GM23338 (cell line): ENCODE measurements at regions not wholly inside any gene's neighbourhood (a gene's known extent, or its start where the extent isn't known, plus 50 kb on each side); places are given as distances from the start of the nearest gene placed in this dataset.

Experiments used
- ATAC-seq: fragments of 200-7000 bp; cut with Tn5 transposase; 3 replicates; pipeline ENCODE4 v1.9.1; 2020
- DNase-seq: peaks from one replicate; pipeline ENCODE4 v3.0.0-alpha.2; 2015; ENCODE audit warnings: low spot score
- H2AFZ ChIP-seq: fragments of 200-600 bp; sonication (generic); 2 replicates; pipeline ENCODE4 v1.8.0; 2016; ENCODE audit warnings: antibody characterized with exemption, mild to moderate bottlenecking, moderate library complexity
- H3F3A ChIP-seq: fragments of 200-600 bp; sonication (generic); replicated peaks from 2 replicates; pipeline ENCODE4 v1.8.0; 2017; ENCODE audit warnings: antibody characterized with exemption, mixed run types, low read depth
- H3K27ac ChIP-seq: fragments of 200-600 bp; sonication (generic); 2 replicates; pipeline ENCODE4 v1.6.1; 2016; ENCODE audit warnings: low read depth
- H3K27me3 ChIP-seq: fragments of 200-600 bp; sonication (generic); 2 replicates; pipeline ENCODE4 v1.8.0; 2016; ENCODE audit warnings: mild to moderate bottlenecking, mixed run types, moderate library complexity; ENCODE audit not compliant: insufficient read depth
- H3K36me3 ChIP-seq: fragments of 200-600 bp; sonication (generic); 2 replicates; pipeline ENCODE4 v1.8.0; 2016; ENCODE audit warnings: mild to moderate bottlenecking; ENCODE audit not compliant: insufficient read depth
- H3K4me1 ChIP-seq: fragments of 200-600 bp; sonication (generic); 2 replicates; pipeline ENCODE4 v1.8.0; 2016; ENCODE audit warnings: mild to moderate bottlenecking, moderate library complexity; ENCODE audit not compliant: insufficient read depth
- H3K4me2 ChIP-seq: fragments of 200-600 bp; sonication (generic); 2 replicates; pipeline ENCODE4 v1.7.1; 2017; ENCODE audit warnings: mixed run types
- H3K4me3 ChIP-seq: fragments of 200-600 bp; sonication (generic); 2 replicates; pipeline ENCODE4 v1.6.1; 2016; ENCODE audit warnings: mixed run types
- H3K79me2 ChIP-seq: fragments of 200-600 bp; sonication (generic); replicated peaks from 2 replicates; pipeline ENCODE4 v1.8.0; 2017; ENCODE audit warnings: mild to moderate bottlenecking; ENCODE audit not compliant: insufficient read depth
- H3K9me2 ChIP-seq: fragments of 200-600 bp; sonication (generic); 2 replicates; pipeline ENCODE4 v1.8.0; 2017; ENCODE audit not compliant: insufficient read depth
- H4K20me1 ChIP-seq: fragments of 200-600 bp; sonication (generic); replicated peaks from 2 replicates; pipeline ENCODE4 v1.8.0; 2017; ENCODE audit warnings: mild to moderate bottlenecking; ENCODE audit not compliant: insufficient read depth
- H3K27ac Mint-ChIP-seq: 2 replicates; pipeline ENCODE4 v1.8.0; 2020; ENCODE audit warnings: inconsistent platforms, mild to moderate bottlenecking, moderate library complexity, mixed read lengths
- H3K27me3 Mint-ChIP-seq: 3 replicates; pipeline ENCODE4 v1.8.0; 2022; ENCODE audit warnings: low read depth, mild to moderate bottlenecking, moderate library complexity, mixed read lengths, inconsistent platforms; ENCODE audit not compliant: insufficient read depth, poor library complexity
- H3K36me3 Mint-ChIP-seq: 3 replicates; pipeline ENCODE4 v1.8.0; 2021; ENCODE audit warnings: low read depth, mild to moderate bottlenecking, inconsistent platforms, moderate library complexity, mixed read lengths
- H3K4me1 Mint-ChIP-seq: 3 replicates; pipeline ENCODE4 v1.8.0; 2020; ENCODE audit warnings: mild to moderate bottlenecking, inconsistent platforms, mixed read lengths
- H3K4me3 Mint-ChIP-seq: 3 replicates; pipeline ENCODE4 v1.8.0; 2021; ENCODE audit warnings: moderate library complexity, mild to moderate bottlenecking, inconsistent platforms, mixed read lengths
- H3K9me3 Mint-ChIP-seq: 3 replicates; pipeline ENCODE4 v1.8.0; 2020; ENCODE audit warnings: moderate library complexity, mild to moderate bottlenecking, inconsistent platforms, mixed read lengths
- CREB1 ChIP-seq: fragments of 250-450 bp; sonication (Bioruptor Pico); IDR thresholded peaks from 2 replicates; pipeline ENCODE4 v1.5.0; 2020; ENCODE audit warnings: low read depth, mild to moderate bottlenecking, moderate library complexity
- EZH2 ChIP-seq: fragments of 200-600 bp; sonication (generic); IDR thresholded peaks from one replicate; pipeline ENCODE4 v1.8.0; 2017; ENCODE audit warnings: antibody characterized with exemption, mild to moderate bottlenecking, low read depth; ENCODE audit not compliant: unreplicated experiment
- EZH2phosphoT487 ChIP-seq: fragments of 200-600 bp; sonication (generic); IDR thresholded peaks from one replicate; pipeline ENCODE4 v1.8.1; 2018; ENCODE audit warnings: antibody characterized with exemption; ENCODE audit not compliant: unreplicated experiment
- JUNB ChIP-seq: IDR thresholded peaks from one replicate; pipeline ENCODE4 v1.6.1; 2016; ENCODE audit warnings: antibody characterized with exemption; ENCODE audit not compliant: unreplicated experiment
- NANOG ChIP-seq: IDR thresholded peaks from 2 replicates; pipeline ENCODE4 v1.6.1; 2016; ENCODE audit warnings: antibody characterized with exemption, borderline replicate concordance
- STAT1 ChIP-seq: IDR thresholded peaks from one replicate; pipeline ENCODE4 v1.6.1; 2016; ENCODE audit warnings: antibody characterized with exemption; ENCODE audit not compliant: unreplicated experiment
- ZNF114 ChIP-seq: fragments of 250-450 bp; sonication (Bioruptor Pico); IDR thresholded peaks from 2 replicates; pipeline ENCODE4 v1.5.0; 2020; ENCODE audit warnings: mild to moderate bottlenecking, moderate library complexity
- ZNF331 ChIP-seq: fragments of 250-450 bp; sonication (Bioruptor Pico); IDR thresholded peaks from 2 replicates; pipeline ENCODE4 v1.5.0; 2020; ENCODE audit warnings: low read depth, mild to moderate bottlenecking, moderate library complexity
- TF ChIP-seq, protein P1 (sequence below): IDR thresholded peaks from one replicate; pipeline ENCODE4 v1.6.1; 2018; ENCODE audit warnings: antibody characterized with exemption; ENCODE audit not compliant: unreplicated experiment
- TF ChIP-seq, protein P2 (sequence below): IDR thresholded peaks from 2 replicates; pipeline ENCODE4 v1.6.1; 2016; ENCODE audit warnings: antibody characterized with exemption
- TF ChIP-seq, protein P3 (sequence below): fragments of 250-450 bp; sonication (Bioruptor Pico); IDR thresholded peaks from 2 replicates; pipeline ENCODE4 v1.5.0; 2020; ENCODE audit warnings: mild to moderate bottlenecking, moderate library complexity
- TF ChIP-seq, protein P4 (sequence below), 2 experiments: fragments of 200-600 bp in 1 of 2; sonication (generic) in 1 of 2; conservative IDR thresholded peaks; 2 replicates each; pipeline versions ENCODE4 v1.5.1 to v1.6.1; 2016 to 2017; ENCODE audit warnings: antibody characterized with exemption in 2 of 2, low read depth in 2 of 2, mild to moderate bottlenecking in 2 of 2, moderate library complexity in 1 of 2

- Histone ChIP-seq H3K36me3 (no peaks in the 10 kb centered on the region), H4K20me1 (no peaks in the 10 kb centered on the region; the same call in 1 of the 2 replicates), H3K27me3 (no peaks in the 10 kb centered on the region), H3K9me2 (no peaks in the 10 kb centered on the region), H2AFZ (no peak overlapping the region), H3K4me1 (no peaks in the 10 kb centered on the region), H3K79me2 (no peaks in the 10 kb centered on the region), H3K4me3 (no peak overlapping the region), H3F3A (peaks cover 4% of the 10 kb centered on the region; the same call in 1 of the 2 replicates), H3K4me2 (no peak overlapping the region), H3K27ac (no peak overlapping the region)
- no peak for TF ChIP-seq EZH2
- TF ChIP-seq NANOG, result no peak
- no peak for TF ChIP-seq ZNF331
- TF ChIP-seq, protein P1, sequence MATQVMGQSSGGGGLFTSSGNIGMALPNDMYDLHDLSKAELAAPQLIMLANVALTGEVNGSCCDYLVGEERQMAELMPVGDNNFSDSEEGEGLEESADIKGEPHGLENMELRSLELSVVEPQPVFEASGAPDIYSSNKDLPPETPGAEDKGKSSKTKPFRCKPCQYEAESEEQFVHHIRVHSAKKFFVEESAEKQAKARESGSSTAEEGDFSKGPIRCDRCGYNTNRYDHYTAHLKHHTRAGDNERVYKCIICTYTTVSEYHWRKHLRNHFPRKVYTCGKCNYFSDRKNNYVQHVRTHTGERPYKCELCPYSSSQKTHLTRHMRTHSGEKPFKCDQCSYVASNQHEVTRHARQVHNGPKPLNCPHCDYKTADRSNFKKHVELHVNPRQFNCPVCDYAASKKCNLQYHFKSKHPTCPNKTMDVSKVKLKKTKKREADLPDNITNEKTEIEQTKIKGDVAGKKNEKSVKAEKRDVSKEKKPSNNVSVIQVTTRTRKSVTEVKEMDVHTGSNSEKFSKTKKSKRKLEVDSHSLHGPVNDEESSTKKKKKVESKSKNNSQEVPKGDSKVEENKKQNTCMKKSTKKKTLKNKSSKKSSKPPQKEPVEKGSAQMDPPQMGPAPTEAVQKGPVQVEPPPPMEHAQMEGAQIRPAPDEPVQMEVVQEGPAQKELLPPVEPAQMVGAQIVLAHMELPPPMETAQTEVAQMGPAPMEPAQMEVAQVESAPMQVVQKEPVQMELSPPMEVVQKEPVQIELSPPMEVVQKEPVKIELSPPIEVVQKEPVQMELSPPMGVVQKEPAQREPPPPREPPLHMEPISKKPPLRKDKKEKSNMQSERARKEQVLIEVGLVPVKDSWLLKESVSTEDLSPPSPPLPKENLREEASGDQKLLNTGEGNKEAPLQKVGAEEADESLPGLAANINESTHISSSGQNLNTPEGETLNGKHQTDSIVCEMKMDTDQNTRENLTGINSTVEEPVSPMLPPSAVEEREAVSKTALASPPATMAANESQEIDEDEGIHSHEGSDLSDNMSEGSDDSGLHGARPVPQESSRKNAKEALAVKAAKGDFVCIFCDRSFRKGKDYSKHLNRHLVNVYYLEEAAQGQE, result no peak
- no peak for TF ChIP-seq STAT1
- no peak for TF ChIP-seq JUNB
- TF ChIP-seq ZNF114 (CRISPR knock-in tag), result no peak
- TF ChIP-seq, protein P2, sequence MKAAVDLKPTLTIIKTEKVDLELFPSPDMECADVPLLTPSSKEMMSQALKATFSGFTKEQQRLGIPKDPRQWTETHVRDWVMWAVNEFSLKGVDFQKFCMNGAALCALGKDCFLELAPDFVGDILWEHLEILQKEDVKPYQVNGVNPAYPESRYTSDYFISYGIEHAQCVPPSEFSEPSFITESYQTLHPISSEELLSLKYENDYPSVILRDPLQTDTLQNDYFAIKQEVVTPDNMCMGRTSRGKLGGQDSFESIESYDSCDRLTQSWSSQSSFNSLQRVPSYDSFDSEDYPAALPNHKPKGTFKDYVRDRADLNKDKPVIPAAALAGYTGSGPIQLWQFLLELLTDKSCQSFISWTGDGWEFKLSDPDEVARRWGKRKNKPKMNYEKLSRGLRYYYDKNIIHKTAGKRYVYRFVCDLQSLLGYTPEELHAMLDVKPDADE, result no peak
- TF ChIP-seq, protein P3, sequence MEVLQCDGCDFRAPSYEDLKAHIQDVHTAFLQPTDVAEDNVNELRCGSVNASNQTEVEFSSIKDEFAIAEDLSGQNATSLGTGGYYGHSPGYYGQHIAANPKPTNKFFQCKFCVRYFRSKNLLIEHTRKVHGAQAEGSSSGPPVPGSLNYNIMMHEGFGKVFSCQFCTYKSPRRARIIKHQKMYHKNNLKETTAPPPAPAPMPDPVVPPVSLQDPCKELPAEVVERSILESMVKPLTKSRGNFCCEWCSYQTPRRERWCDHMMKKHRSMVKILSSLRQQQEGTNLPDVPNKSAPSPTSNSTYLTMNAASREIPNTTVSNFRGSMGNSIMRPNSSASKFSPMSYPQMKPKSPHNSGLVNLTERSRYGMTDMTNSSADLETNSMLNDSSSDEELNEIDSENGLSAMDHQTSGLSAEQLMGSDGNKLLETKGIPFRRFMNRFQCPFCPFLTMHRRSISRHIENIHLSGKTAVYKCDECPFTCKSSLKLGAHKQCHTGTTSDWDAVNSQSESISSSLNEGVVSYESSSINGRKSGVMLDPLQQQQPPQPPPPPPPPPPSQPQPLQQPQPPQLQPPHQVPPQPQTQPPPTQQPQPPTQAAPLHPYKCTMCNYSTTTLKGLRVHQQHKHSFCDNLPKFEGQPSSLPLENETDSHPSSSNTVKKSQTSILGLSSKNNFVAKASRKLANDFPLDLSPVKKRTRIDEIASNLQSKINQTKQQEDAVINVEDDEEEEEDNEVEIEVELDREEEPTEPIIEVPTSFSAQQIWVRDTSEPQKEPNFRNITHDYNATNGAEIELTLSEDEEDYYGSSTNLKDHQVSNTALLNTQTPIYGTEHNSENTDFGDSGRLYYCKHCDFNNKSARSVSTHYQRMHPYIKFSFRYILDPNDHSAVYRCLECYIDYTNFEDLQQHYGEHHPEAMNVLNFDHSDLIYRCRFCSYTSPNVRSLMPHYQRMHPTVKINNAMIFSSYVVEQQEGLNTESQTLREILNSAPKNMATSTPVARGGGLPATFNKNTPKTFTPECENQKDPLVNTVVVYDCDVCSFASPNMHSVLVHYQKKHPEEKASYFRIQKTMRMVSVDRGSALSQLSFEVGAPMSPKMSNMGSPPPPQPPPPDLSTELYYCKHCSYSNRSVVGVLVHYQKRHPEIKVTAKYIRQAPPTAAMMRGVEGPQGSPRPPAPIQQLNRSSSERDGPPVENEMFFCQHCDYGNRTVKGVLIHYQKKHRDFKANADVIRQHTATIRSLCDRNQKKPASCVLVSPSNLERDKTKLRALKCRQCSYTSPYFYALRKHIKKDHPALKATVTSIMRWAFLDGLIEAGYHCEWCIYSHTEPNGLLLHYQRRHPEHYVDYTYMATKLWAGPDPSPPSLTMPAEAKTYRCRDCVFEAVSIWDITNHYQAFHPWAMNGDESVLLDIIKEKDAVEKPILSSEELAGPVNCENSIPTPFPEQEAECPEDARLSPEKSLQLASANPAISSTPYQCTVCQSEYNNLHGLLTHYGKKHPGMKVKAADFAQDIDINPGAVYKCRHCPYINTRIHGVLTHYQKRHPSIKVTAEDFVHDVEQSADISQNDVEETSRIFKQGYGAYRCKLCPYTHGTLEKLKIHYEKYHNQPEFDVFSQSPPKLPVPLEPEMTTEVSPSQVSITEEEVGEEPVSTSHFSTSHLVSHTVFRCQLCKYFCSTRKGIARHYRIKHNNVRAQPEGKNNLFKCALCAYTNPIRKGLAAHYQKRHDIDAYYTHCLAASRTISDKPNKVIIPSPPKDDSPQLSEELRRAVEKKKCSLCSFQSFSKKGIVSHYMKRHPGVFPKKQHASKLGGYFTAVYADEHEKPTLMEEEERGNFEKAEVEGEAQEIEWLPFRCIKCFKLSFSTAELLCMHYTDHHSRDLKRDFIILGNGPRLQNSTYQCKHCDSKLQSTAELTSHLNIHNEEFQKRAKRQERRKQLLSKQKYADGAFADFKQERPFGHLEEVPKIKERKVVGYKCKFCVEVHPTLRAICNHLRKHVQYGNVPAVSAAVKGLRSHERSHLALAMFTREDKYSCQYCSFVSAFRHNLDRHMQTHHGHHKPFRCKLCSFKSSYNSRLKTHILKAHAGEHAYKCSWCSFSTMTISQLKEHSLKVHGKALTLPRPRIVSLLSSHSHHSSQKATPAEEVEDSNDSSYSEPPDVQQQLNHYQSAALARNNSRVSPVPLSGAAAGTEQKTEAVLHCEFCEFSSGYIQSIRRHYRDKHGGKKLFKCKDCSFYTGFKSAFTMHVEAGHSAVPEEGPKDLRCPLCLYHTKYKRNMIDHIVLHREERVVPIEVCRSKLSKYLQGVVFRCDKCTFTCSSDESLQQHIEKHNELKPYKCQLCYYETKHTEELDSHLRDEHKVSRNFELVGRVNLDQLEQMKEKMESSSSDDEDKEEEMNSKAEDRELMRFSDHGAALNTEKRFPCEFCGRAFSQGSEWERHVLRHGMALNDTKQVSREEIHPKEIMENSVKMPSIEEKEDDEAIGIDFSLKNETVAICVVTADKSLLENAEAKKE (CRISPR knock-in tag), result no peak
- no peak for TF ChIP-seq CREB1 (CRISPR knock-in tag)
- no peak for TF ChIP-seq EZH2phosphoT487
- TF ChIP-seq, protein P4, sequence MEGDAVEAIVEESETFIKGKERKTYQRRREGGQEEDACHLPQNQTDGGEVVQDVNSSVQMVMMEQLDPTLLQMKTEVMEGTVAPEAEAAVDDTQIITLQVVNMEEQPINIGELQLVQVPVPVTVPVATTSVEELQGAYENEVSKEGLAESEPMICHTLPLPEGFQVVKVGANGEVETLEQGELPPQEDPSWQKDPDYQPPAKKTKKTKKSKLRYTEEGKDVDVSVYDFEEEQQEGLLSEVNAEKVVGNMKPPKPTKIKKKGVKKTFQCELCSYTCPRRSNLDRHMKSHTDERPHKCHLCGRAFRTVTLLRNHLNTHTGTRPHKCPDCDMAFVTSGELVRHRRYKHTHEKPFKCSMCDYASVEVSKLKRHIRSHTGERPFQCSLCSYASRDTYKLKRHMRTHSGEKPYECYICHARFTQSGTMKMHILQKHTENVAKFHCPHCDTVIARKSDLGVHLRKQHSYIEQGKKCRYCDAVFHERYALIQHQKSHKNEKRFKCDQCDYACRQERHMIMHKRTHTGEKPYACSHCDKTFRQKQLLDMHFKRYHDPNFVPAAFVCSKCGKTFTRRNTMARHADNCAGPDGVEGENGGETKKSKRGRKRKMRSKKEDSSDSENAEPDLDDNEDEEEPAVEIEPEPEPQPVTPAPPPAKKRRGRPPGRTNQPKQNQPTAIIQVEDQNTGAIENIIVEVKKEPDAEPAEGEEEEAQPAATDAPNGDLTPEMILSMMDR (conservative IDR thresholded peaks at IDR 0.05; ENCODE audit: low read depth in 2 of 2), result no peak
- Mint-ChIP-seq H3K36me3 (no peaks in the 10 kb centered on the region; the same call in 2 of the 3 replicates), H3K4me3 (no peak overlapping the region), H3K27me3 (peaks cover 11% of the 10 kb centered on the region), H3K9me3 (peaks cover 13% of the 10 kb centered on the region), H3K4me1 (peaks cover 7% of the 10 kb centered on the region), H3K27ac (no peak overlapping the region)
- ATAC-seq (no peak), DNase-seq (no peak)
Observed at GRCh38 chr4:3612281-3612680, 80.1 kb upstream of the LRPAP1 start.
